ENCODE measurements at regions not wholly inside any gene's neighbourhood (a gene's known extent, or its start where the extent isn't known, plus 50 kb on each side); places are given as distances from the start of the nearest gene placed in this dataset.

DNA sequence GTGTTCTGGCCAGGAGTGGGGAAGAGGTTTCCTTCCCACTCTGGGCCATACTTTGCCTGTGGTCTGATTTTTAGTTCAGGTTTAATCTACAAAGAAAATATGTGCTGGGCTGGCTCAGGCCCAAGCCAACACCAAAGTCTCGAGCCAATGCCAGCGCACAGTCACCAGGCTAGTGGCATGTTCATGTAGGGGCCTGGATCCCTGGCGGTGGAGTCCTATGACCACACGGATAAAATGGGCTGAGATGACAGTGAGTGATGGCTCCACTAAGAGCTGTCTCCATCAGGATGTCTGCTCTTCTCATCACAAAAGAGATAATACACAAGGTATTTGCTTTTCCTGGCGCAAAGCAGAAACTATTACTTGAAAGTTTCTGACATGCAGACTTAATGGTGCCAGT lies 92.9 kb upstream of the PTPN3 start:
- intact Hi-C loops (cut with DNase I; ENCODE audit: low total_unique reads): no loop called here
- Histone ChIP-seq H3K27ac (no peak overlapping the region), H3K4me1 (no peaks in the 10 kb centered on the region), H3K9me3 (peaks cover 0 to 7% of the 10 kb centered on the region in 2 donors), H3K27me3 (no peaks in the 10 kb centered on the region), H3K36me3 (no peaks in the 10 kb centered on the region), H3K4me3 (no peak overlapping the region)
- TF ChIP-seq POLR2AphosphoS5 (IDR thresholded peaks at IDR 0.05) (no peak), POLR2A (IDR thresholded peaks at IDR 0.05) (no peak)
- TF ChIP-seq, protein P1, sequence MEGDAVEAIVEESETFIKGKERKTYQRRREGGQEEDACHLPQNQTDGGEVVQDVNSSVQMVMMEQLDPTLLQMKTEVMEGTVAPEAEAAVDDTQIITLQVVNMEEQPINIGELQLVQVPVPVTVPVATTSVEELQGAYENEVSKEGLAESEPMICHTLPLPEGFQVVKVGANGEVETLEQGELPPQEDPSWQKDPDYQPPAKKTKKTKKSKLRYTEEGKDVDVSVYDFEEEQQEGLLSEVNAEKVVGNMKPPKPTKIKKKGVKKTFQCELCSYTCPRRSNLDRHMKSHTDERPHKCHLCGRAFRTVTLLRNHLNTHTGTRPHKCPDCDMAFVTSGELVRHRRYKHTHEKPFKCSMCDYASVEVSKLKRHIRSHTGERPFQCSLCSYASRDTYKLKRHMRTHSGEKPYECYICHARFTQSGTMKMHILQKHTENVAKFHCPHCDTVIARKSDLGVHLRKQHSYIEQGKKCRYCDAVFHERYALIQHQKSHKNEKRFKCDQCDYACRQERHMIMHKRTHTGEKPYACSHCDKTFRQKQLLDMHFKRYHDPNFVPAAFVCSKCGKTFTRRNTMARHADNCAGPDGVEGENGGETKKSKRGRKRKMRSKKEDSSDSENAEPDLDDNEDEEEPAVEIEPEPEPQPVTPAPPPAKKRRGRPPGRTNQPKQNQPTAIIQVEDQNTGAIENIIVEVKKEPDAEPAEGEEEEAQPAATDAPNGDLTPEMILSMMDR (IDR thresholded peaks at IDR 0.05): no peak
- DNase-seq (ENCODE audit: low spot score in 2 of 2): peak in 1 of 2 donors; percentile 27

DNA sequence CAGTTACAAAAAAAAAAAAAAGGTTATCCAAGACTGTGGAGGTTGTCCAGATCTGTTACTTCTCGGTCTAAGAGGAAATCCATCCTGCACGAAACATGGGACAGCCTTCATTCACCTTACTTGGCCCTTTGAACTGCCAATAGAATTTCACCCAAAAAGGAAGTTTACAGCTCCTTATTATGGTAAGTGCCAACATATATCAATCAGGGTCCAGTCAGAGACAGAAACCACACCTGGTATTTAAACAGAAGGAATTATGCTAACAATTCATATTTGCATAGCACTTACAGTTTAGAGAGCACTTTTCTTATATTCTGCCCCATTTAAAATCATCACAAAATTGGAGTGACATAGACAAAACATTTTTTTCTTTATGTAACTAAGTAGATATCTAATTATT lies 93.6 kb upstream of the PTPN3 start:
- TF ChIP-seq, protein P1 (IDR thresholded peaks at IDR 0.05): no peak
- TF ChIP-seq POLR2A (IDR thresholded peaks at IDR 0.05): no peak
- no peak for TF ChIP-seq POLR2AphosphoS5 (IDR thresholded peaks at IDR 0.05)
- H3K27ac ChIP-seq: no peak overlapping the region
- H3K4me3 ChIP-seq: no peak overlapping the region
- DNase-seq (ENCODE audit: low spot score in 2 of 2): no peak
- H3K36me3 ChIP-seq: no peaks in the 10 kb centered on the region
- H3K27me3 ChIP-seq: no peaks in the 10 kb centered on the region
- no peaks in the 10 kb centered on the region for H3K4me1 ChIP-seq
- intact Hi-C loops (cut with DNase I; ENCODE audit: low total_unique reads): no loop called here
- peaks cover 0 to 7% of the 10 kb centered on the region in 2 donors for H3K9me3 ChIP-seq

DNA sequence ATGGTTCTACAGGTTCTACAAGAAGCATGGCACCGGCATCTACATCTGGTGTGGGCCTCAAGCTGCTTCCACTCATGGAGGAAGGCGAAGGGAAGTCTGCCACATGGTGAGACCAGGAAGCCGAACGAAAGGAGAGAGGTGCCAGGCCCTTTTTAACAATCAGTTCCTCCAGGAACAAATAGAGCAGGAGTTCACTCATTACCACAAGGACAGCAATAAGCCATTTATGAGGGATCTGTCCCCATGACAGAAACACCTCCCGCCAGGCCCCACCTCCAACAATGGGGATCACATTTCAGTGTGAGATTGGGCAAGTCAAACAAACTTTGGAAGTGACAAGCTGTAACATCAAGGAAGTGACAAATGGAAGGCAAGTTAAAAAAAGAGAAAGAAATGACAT lies 95.5 kb upstream of the PTPN3 start:
- TF ChIP-seq POLR2AphosphoS5 (IDR thresholded peaks at IDR 0.05): no peak
- TF ChIP-seq, protein P1 (IDR thresholded peaks at IDR 0.05): no peak
- intact Hi-C loops (cut with DNase I; ENCODE audit: low total_unique reads): no loop called here
- H3K9me3 ChIP-seq: peaks cover 0 to 7% of the 10 kb centered on the region in 2 donors
- H3K4me3 ChIP-seq: no peak overlapping the region
- H3K4me1 ChIP-seq: no peaks in the 10 kb centered on the region
- H3K36me3 ChIP-seq: no peaks in the 10 kb centered on the region
- no peak overlapping the region for H3K27ac ChIP-seq
- H3K27me3 ChIP-seq: no peaks in the 10 kb centered on the region
- DNase-seq (ENCODE audit: low spot score in 2 of 2): no peak

DNA sequence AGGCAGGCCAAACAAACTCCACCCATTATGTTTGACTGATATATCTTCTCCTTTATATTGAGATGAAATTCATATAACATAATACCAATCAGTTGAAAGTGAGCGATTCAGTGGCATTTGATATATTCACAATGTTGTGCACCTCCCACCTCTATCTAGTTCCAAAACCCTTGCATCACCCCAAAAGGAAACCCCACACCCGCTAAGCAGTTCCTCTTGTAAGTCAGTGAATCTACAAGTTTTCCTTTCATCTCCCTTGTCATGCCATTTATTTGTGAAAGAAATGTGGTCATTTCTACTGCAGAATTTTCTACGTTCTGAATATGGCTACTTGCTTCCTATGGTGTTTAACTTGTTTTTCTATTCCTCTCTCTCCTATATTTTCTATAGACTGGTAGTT lies 99.4 kb upstream of the PTPN3 start:
- peaks cover 5 to 6% of the 10 kb centered on the region in 2 donors for H3K9me3 ChIP-seq
- no peak overlapping the region for H3K4me3 ChIP-seq
- TF ChIP-seq, protein P1 (IDR thresholded peaks at IDR 0.05): no peak
- TF ChIP-seq POLR2A (IDR thresholded peaks at IDR 0.05): no peak
- no peak for TF ChIP-seq POLR2AphosphoS5 (IDR thresholded peaks at IDR 0.05)
- H3K27ac ChIP-seq: no peak overlapping the region
- no peaks in the 10 kb centered on the region for H3K4me1 ChIP-seq
- no peaks in the 10 kb centered on the region for H3K27me3 ChIP-seq
- H3K36me3 ChIP-seq: no peaks in the 10 kb centered on the region
- no peak for DNase-seq (ENCODE audit: low spot score in 2 of 2)
- intact Hi-C loops (cut with DNase I; ENCODE audit: low total_unique reads): no loop called here

DNA sequence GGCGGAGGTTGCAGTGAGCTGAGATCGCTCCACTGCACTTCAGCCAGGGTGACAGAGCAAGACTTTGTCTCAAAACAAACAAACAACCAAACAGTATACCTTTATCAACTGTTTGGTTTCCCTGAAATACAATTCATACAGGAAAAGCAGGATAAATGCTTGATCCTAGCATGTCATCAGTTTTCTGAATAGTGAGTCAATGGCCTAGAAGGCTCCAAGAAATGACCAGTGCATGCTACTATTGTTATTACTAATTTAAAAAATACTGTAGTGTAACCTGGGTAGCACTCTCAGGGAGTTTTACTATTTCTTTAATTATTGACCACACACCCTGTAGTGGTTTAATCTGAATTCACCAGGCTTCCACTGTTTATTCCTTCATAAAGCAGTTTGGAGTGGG lies 101.0 kb upstream of the PTPN3 start:
- Histone ChIP-seq H3K4me1 (no peaks in the 10 kb centered on the region), H3K27me3 (no peaks in the 10 kb centered on the region), H3K4me3 (no peak overlapping the region), H3K9me3 (peaks cover 5 to 6% of the 10 kb centered on the region in 2 donors), H3K27ac (no peak overlapping the region), H3K36me3 (no peaks in the 10 kb centered on the region)
- TF ChIP-seq, protein P1 (IDR thresholded peaks at IDR 0.05): no peak
- TF ChIP-seq POLR2A (IDR thresholded peaks at IDR 0.05): no peak
- no peak for TF ChIP-seq POLR2AphosphoS5 (IDR thresholded peaks at IDR 0.05)
- intact Hi-C loops (cut with DNase I; ENCODE audit: low total_unique reads): no loop called here
- no peak for DNase-seq (ENCODE audit: low spot score in 2 of 2)
